ENCODE measurements at regions not wholly inside any gene's neighbourhood (a gene's known extent, or its start where the extent isn't known, plus 50 kb on each side); places are given as distances from the start of the nearest gene placed in this dataset.

DNA sequence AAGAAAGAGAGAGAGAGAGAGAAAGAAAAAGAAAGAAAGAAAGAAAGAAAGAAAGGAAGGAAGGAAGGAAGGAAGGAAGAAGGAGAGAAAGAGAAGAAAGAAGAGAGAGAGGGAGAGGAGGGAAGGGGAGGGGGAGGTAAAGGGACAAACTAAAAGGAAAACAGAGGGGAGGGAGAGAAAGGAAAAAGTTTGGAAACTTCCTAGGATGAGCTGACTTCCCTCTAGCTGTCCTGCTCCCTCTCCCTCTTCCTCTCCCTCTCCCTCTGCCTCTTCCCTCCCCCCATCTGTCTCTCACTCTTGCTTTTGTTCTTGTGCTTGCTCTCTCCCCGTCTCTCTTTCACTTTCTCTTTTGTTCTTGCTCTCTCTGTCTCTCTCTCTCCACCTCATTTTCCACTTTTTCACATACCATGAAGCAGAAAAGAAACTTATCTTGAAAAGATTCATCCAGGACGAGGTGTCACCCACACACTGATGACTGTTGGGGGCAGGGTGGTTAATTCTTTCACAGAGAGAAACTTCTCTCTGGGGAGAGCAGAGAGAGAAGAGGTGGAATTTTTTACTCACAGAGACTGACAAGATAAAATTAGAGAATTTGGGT, 56.4 kb upstream of the DUSP22 start:
- TF ChIP-seq, protein P1, sequence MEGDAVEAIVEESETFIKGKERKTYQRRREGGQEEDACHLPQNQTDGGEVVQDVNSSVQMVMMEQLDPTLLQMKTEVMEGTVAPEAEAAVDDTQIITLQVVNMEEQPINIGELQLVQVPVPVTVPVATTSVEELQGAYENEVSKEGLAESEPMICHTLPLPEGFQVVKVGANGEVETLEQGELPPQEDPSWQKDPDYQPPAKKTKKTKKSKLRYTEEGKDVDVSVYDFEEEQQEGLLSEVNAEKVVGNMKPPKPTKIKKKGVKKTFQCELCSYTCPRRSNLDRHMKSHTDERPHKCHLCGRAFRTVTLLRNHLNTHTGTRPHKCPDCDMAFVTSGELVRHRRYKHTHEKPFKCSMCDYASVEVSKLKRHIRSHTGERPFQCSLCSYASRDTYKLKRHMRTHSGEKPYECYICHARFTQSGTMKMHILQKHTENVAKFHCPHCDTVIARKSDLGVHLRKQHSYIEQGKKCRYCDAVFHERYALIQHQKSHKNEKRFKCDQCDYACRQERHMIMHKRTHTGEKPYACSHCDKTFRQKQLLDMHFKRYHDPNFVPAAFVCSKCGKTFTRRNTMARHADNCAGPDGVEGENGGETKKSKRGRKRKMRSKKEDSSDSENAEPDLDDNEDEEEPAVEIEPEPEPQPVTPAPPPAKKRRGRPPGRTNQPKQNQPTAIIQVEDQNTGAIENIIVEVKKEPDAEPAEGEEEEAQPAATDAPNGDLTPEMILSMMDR (IDR thresholded peaks at IDR 0.05; ENCODE audit: low read length) = no peak
- TF ChIP-seq EZH2 (IDR thresholded peaks at IDR 0.05; ENCODE audit: borderline replicate concordance, low read length) = no peak

Data from OCI-LY1 (cell line).